Testis (tissue), 2 donors: ENCODE measurements at regions not wholly inside any gene's neighbourhood (a gene's known extent, or its start where the extent isn't known, plus 50 kb on each side); places are given as distances from the start of the nearest gene placed in this dataset.

Source experiments
- DNase-seq: peaks from one replicate; pipeline ENCODE4 v3.0.0-alpha.2; 2019
- H3K27ac ChIP-seq, 2 donors: fragments of 200-600 bp; sonication (generic); one replicate each; pipeline ENCODE4 v1.5.1; 2019
- H3K27me3 ChIP-seq: fragments of 200-600 bp; sonication (generic); one replicate; pipeline ENCODE4 v1.5.1; 2019
- H3K36me3 ChIP-seq: fragments of 200-600 bp; sonication (generic); one replicate; pipeline ENCODE4 v1.5.1; 2017; ENCODE audit warnings: low read depth; ENCODE audit errors: missing control alignments
- H3K4me1 ChIP-seq: fragments of 200-600 bp; sonication (generic); one replicate; pipeline ENCODE4 v1.5.1; 2019
- H3K4me3 ChIP-seq, 2 donors: fragments of 200-600 bp; sonication (generic); one replicate each; pipeline ENCODE4 v1.5.1; 2017 to 2019
- H3K9me3 ChIP-seq: fragments of 200-600 bp; sonication (generic); one replicate; pipeline ENCODE4 v1.5.1; 2017
- CTCF ChIP-seq, 3 experiments: fragments of 450-650 bp in 2 of 3; fragments of 200-600 bp in 1 of 3; sonication (generic) in 1 of 3; IDR thresholded peaks; one replicate each; pipeline ENCODE4 v1.5.1; 2016 to 2019; ENCODE audit warnings: antibody characterized with exemption in 3 of 3, mild to moderate bottlenecking in 2 of 3, moderate library complexity in 1 of 3
- POLR2A ChIP-seq: fragments of 450-650 bp; IDR thresholded peaks from one replicate; pipeline ENCODE4 v1.6.1; 2017; ENCODE audit warnings: antibody characterized with exemption, mild to moderate bottlenecking, moderate library complexity
- WGBS, 2 donors: methylation state at CpG; one replicate each; pipeline ENCODE4 v1.1.5; 2018; 5-methylcytosine and 5-hydroxymethylcytosine counted together
- intact Hi-C: fragments of 100-400 bp; cut with DNase I; formaldehyde crosslinking; loops from one replicate; pipeline ENCODE4 v1.15.1; 2023; ENCODE audit warnings: low total_unique reads

GRCh38 chr12:87828382-87828973, 200.7 kb downstream of the C12orf50 start:
- intact Hi-C loops: no loop called here
- 86 to 90% methylated on average over 6 of the region's 6 CpGs for WGBS, 2 donors
- H3K4me3 ChIP-seq: no peak overlapping the region
- H3K9me3 ChIP-seq: no peaks in the 10 kb centered on the region
- no peak for DNase-seq
- no peak overlapping the region for H3K27ac ChIP-seq
- H3K36me3 ChIP-seq: no peaks in the 10 kb centered on the region
- TF ChIP-seq CTCF (IDR thresholded peaks at IDR 0.05) (no peak), POLR2A (no peak)
- no peaks in the 10 kb centered on the region for H3K4me1 ChIP-seq
- no peaks in the 10 kb centered on the region for H3K27me3 ChIP-seq

DNA sequence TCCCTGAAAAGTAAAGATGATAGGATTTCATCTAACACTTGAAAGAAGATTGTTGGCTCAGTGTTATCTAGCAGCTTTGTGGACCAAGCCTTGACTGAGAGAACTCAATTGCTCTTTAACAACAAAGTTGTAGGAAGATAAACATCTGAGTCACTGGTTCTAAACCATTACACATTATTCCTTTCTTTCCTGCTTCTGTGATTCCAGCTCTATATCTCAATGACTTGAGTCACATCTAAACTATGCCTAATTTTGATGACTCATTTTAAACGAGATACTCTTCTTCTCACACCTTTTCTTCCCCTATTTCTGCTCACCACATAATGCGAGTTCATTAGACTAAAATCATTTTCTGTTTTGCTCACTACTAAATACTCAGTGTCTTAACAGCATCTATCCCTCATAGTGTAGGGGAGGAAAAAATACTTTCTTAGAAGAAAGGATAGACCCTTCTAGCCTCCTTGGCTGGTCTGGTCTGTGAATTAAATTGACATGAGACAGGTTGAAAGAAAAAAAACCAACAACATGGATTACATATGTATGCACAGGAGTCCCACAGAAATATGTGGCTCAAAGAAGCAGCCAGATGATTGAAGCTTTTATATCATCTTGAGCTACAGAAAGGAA, 201.4 kb downstream of the C12orf50 start:
- Histone ChIP-seq H3K27ac (no peak overlapping the region), H3K27me3 (no peaks in the 10 kb centered on the region), H3K36me3 (no peaks in the 10 kb centered on the region), H3K4me1 (no peaks in the 10 kb centered on the region), H3K4me3 (no peak overlapping the region), H3K9me3 (no peaks in the 10 kb centered on the region)
- 91 to 93% methylated on average over 2 of the region's 2 CpGs for WGBS, 2 donors
- intact Hi-C loops: no loop called here
- TF ChIP-seq CTCF (IDR thresholded peaks at IDR 0.05) (no peak), POLR2A (no peak)
- DNase-seq: no peak

GRCh38 chr12:87822923-87823322, 206.3 kb downstream of the C12orf50 start:
- intact Hi-C loops: no loop called here
- H3K4me1 ChIP-seq: no peaks in the 10 kb centered on the region
- H3K27ac ChIP-seq: no peak overlapping the region
- H3K4me3 ChIP-seq: no peak overlapping the region
- whole genome bisulfite sequencing, 2 donors: 79 to 91% methylated on average over 1 of the region's 1 CpG
- DNase-seq: no peak
- H3K27me3 ChIP-seq: no peaks in the 10 kb centered on the region
- no peaks in the 10 kb centered on the region for H3K9me3 ChIP-seq
- H3K36me3 ChIP-seq: no peaks in the 10 kb centered on the region
- TF ChIP-seq CTCF (IDR thresholded peaks at IDR 0.05): no peak
- TF ChIP-seq POLR2A: no peak

DNA sequence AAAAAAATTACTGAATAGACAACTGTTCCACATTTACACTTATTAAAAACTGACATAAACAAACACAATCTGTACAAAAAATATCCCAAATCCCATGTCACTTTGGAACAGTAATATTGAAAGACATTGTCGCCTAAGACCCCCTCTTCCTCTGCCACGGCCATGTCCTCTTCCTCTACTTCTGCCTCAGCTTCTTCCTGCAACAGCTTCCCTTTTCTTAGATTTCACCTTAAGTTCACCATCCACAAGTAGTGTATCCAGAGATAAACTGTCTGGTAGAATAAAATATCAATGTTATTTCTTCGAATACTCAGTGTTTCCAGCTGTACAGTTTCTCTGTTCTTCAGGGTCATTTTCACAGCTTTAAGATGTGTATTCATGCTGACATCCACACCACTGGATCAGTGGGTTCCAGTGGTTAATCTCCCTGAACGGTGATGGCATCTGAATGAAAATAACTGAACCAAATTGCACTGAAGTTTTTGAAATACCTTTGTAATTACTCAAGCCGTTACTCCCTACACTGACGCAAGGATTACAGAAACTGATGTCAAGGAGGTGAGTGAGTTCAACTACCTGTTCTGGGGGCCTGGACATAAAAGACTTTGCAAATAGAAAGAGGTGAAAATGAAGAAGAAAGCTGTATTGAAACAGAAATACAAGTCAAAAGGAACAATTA, 208.5 kb downstream of the C12orf50 start:
- Histone ChIP-seq H3K27ac (no peak overlapping the region), H3K9me3 (no peaks in the 10 kb centered on the region), H3K4me1 (no peaks in the 10 kb centered on the region), H3K27me3 (no peaks in the 10 kb centered on the region), H3K4me3 (no peak overlapping the region), H3K36me3 (no peaks in the 10 kb centered on the region)
- intact Hi-C loops: no loop called here
- 60 to 63% methylated on average over 6 of the region's 6 CpGs for WGBS, 2 donors
- TF ChIP-seq CTCF (IDR thresholded peaks at IDR 0.05) (no peak), POLR2A (no peak)
- no peak for DNase-seq
